GM10266 (cell line): ENCODE measurements at regions not wholly inside any gene's neighbourhood (a gene's known extent, or its start where the extent isn't known, plus 50 kb on each side); places are given as distances from the start of the nearest gene placed in this dataset.
"Not testable (repeated sequence)": the region's sequence is repeated elsewhere in the genome, so short reads cannot be mapped to it uniquely, and the experiment has no call there.

Experiments used
- DNase-seq: peaks from one replicate; pipeline ENCODE4 v3.0.0; 2012; ENCODE audit errors: extremely low spot score
- TF ChIP-seq, protein P1 (sequence below): IDR thresholded peaks from 2 replicates; pipeline ENCODE4 v1.5.1; 2012; ENCODE audit warnings: mild to moderate bottlenecking, low read depth; ENCODE audit not compliant: control insufficient read depth, insufficient read depth; ENCODE audit errors: missing control alignments

DNA sequence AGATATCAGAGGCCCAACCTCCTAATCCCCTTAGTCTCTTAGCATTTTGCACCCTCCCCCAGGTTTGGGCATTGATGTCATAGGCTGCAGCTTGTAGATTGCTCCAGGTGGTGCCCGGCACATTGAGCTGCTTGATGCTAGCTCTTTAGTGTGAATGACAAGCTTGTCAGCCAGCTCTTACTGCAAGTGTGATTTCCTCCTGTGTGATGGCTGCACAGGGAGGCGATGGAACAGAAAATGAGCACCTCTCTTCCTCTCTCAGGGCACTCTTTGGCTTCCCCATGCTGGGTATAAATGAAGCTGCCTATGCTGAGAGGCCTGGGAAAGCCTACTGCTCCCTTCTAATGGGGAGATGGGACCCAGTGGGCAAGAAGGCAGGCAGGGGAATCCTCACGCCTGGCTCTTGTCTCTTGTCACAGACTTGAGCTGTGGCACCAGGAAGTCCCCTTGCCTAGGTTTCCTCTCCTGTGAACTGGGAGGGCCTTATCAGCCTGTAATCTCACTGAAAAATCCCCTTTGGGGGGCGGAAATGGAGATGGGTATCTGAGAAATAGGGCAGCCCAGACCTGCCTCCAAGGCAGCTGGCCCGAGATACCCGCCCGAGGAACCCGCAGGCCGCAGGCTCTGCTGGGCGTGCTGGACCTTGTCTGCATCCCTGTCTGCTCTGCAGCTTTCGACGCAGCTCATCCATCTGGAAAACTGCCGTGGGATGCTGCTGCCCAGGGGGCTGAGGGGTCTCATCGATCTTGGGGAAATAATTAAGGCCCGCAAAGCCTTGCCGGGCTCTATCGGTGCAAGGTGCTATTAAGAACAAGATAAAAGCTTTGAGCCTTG is 163.5 kb upstream of the CXCR4 start:
- TF ChIP-seq, protein P1, sequence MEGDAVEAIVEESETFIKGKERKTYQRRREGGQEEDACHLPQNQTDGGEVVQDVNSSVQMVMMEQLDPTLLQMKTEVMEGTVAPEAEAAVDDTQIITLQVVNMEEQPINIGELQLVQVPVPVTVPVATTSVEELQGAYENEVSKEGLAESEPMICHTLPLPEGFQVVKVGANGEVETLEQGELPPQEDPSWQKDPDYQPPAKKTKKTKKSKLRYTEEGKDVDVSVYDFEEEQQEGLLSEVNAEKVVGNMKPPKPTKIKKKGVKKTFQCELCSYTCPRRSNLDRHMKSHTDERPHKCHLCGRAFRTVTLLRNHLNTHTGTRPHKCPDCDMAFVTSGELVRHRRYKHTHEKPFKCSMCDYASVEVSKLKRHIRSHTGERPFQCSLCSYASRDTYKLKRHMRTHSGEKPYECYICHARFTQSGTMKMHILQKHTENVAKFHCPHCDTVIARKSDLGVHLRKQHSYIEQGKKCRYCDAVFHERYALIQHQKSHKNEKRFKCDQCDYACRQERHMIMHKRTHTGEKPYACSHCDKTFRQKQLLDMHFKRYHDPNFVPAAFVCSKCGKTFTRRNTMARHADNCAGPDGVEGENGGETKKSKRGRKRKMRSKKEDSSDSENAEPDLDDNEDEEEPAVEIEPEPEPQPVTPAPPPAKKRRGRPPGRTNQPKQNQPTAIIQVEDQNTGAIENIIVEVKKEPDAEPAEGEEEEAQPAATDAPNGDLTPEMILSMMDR: no peak
- peak; percentile 24 for DNase-seq

DNA sequence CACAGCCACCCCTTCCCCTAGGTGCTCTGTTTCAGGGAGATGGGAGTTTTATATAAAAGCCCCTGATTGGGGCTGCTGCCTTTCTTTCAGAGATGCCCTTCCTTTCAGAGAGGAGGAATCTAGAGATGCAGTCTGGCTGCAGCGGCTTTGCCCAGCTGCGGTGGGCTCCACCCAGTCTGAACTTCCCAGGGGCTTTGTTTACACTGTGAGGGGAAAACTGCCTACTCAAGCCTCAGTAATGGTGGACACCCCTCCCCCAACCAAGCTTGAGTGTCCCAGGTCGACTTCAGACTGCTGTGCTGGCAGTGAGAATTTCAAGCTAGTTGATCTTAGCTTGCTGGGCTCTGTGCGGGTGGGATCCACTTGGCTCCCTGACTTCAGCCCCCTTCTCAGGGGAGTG is 148.4 kb upstream of the CXCR4 start:
- not testable (repeated sequence) for DNase-seq

DNA sequence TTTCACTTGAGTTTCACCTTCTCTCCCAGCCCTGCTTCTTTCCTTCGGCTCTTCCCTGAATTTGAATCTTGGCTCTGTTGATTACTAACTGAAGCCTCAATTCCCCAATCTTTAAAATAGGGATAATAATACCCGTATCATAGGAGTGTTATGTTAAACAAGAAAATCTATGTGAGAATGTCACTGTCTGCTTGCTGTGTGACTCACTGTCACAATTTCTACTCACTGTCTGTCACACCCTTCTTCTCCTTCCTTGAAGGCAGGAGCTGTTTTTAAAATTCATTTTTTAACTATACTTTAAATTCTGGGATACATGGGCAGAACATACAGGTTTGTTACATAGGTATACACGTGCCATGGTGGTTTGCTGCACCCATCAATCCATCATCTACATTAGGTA is 141.6 kb upstream of the CXCR4 start:
- TF ChIP-seq, protein P1: no peak
- no peak for DNase-seq

DNA sequence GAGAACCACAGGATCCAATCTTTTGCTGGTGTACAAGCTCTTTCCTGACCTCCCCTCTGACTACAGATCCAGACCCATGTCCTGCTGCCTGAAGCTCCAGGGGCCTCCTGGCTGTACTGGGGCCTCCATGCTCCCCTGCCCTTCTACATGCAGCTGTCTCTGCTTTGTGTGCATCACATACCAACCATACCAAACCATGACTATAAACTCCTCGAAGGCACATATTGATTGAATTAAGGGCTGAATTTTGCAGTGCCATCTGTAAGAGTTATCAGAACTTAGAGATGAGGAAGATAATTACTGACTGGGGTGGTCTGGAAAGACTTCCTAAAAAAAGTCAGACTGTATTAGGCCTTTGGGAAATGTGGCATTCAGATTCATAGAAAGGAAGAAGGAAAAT is 139.9 kb upstream of the CXCR4 start:
- no peak for DNase-seq
- TF ChIP-seq, protein P1: no peak

DNA sequence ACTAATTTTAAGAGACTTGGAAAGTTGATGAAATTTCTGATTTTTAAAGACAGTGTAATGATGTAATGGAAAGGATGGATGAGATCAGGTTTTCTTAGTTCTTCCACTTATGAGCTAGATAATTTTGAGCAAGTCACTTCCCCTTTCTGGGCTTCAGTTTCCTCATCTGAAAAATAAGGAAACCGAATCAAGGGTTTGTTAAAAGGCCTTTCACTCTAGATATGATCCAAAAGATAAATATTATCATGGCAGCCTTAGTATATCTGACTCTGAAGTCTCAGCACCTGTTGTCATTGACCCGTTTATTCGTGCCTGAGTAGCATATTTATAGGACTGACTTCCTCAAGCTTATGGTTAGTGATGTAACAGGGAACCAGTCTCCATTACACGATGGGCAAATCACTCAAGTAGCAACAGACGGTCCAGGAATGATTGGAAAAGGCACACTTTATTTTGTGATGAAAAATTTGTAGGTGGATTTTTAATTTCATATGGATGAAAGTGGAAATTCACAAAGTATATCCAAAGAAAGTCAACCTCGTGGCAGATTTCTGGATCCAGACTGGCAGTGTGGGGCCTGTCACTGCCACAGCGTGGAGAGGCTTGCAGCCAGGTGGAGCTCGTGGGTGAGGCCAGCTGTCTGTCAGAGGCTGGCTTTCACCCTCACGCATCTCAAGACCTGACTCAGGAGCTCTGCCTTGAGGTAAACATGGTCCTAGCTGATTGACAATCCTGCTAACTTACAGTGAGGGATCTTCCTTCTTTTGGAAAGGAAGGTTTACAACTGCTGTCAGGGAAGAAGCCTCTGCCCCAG is 137.9 kb upstream of the CXCR4 start:
- peak; percentile 31 for DNase-seq
- TF ChIP-seq, protein P1: peak; percentile 27

DNA sequence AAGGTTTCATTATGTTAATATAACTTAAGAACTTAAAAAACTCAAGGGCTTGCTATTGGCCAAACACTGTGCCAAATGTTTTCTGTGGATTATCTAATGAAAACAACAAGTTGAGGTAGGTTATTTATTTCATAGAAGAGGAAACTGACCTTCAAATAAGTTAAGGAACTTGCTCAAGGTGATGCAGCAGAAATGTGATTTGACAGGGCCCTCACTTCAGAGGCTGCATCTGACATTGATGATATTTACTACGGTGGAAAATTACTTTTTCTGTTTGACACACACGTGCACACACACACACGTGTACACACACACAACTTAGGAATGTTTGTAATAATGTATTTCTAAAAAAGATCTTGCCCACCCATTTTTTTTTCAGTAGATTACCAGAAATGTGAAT is 137.2 kb upstream of the CXCR4 start:
- no peak for DNase-seq
- TF ChIP-seq, protein P1: no peak

DNA sequence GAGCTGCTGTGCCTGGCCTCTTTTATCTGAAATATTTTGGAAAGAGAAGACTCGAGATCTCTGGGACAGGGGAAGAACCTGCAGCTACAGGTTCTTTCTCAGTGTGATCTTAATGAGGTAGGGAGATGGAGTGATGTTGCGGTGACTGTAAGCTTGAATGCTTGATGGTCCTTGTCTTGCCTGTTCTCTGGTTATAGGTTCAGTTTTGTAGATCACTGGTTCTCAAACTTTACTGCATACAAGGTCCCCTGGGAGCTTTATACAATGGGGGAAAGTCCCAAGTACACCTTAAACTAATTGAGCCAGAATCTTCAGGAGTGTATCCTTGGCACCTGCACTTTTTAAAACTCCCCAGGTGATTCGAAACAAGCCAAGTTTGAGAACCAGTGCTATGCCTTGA is 136.7 kb upstream of the CXCR4 start:
- DNase-seq: no peak
- TF ChIP-seq, protein P1: no peak
